Activated CD4-positive, CD25-positive, alpha-beta regulatory T cell (primary cell): ENCODE measurements at regions not wholly inside any gene's neighbourhood (a gene's known extent, or its start where the extent isn't known, plus 50 kb on each side); places are given as distances from the start of the nearest gene placed in this dataset.
"Not testable (repeated sequence)": the region's sequence is repeated elsewhere in the genome, so short reads cannot be mapped to it uniquely, and the experiment has no call there.

Source experiments
- DNase-seq, 4 experiments: peaks; one replicate each; lab custom pipeline; 2025; lab: John Stamatoyannopoulos, UW

DNA sequence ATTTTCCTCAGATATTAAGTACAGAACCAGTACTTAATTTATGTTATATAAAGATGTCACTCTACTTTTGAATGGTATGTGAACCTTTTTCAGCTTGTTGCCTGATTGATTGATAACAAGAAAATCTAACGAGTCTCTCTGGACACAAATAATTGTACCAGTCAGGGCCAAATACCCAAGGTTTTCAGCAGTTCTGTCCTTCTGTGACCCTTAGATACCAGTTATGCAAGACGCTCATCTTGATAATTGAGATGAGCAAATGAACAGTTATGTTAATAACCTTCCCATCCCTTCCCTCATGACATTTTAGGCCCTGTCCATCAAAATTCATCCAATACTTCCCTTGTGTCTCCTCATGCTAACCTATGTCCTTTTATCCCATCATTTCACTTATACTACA is 185.9 kb upstream of the G2E3 start:
- no peak for DNase-seq

DNA sequence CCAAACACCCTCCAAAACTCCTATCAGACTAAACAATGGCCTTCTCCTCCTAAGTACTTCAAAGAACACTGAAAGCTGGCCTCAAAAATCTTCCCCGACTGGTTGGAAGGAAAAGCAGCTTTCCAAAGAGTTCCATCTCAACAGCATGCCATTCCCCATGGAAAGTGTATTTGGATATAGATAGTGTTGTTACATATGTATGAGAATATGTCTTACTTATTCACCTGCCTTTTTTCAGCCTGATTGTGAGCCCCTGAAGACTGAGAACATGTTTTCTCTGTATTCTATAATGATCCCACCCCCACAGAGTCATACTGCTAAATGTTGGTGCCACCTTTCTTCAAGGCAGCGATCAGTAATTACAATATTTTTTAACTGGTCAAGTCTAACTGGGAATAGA is 185.4 kb upstream of the G2E3 start:
- no peak for DNase-seq

- DNase-seq: peak; percentile 2 to 42 (median 20)
These were observed 183.6 kb upstream of the G2E3 start for GRCh38 chr14:30375296-30375892.

GRCh38 chr14:30381861-30382480 is 177.0 kb upstream of the G2E3 start:
- no peak for DNase-seq

DNA sequence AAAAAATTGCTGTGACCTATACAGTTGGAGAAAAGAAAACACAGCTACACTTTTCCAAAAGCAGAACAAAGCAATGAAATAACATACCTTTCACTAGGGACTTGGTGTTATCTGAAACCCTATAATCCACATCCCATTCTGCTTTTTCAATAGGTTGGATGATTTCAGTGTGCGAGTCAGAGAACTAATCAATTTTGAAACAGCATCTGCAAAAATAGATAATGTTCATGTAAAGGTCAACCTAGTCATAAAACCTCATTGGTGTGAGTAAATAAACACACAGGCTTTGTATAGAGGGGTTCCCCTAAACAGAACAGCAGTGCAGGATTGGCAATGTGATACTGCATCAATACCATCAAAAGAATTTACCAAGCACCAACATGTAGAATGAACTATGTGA is 173.0 kb upstream of the G2E3 start:
- DNase-seq: no peak

DNA sequence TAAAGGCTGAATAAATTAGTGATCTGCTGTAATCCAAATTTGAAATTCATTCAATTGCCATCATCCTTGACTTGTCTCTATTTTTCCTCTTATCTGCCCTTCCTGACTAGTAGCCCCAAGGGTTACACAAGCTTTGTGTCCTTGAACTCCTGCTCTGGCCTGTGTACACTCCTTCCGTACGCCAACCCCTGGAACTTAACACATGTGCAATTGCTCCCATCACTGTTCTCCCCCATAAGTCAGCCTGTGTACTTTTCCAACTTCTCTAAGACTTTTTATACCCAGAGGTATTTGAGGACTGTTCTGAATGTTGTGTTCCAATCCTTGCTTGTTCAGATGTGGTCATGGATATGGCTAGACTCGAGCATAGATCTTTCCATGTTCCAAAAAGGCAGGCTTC is 171.1 kb upstream of the G2E3 start:
- DNase-seq: no peak

- DNase-seq: no peak
These were observed 169.7 kb upstream of the G2E3 start for GRCh38 chr14:30389134-30389876.

DNA sequence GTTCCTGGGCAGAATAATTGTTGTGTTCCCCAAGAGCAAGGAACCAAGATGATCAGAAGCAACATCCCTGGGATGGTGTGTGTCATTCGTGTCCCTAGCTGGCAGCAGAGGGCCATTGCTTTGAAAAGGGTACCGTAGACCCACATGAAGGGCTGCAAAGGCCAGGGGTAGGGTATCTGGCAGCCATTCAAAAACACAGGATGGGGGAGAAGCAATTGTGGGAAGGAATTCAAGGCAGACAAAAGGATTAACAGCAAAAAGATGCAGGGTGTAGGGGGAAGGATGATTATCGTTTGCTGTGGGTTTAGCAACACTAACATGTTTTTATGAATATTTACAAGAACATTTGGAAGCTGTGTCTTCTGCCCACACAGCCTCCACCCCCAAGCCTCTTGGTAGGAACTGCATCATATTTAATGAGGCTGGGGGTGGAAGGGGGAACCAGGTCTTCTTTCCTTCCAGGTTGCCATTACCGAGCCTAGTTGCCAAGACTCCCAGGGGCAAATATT is 169.0 kb upstream of the G2E3 start:
- no peak for DNase-seq

- no peak for DNase-seq
These were observed 163.9 kb upstream of the G2E3 start for GRCh38 chr14:30395065-30395464.

DNA sequence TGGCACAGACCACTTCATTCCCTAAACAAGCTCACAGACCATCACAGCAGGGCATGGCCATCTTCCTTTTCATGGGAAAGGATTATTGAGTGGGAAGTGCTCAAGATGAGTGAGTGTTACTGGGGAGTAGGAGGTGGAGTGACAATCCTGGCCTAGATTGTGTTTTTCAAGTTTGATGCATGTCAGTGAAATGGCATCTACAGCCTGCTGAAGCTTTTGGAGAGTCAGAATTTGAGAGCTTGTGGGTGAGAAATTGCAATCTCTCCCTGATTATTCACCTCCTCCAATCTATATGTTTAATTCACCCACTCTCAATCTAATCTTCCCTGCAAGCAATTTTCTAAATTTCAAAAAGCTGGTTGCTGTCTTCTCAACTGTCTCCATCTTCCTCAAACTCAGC is 156.1 kb upstream of the G2E3 start:
- no peak for DNase-seq

- no peak for DNase-seq
These were observed 155.2 kb upstream of the G2E3 start for GRCh38 chr14:30403791-30404190.

- DNase-seq: not testable (repeated sequence)
These were observed 149.4 kb upstream of the G2E3 start for GRCh38 chr14:30409508-30410015.

DNA sequence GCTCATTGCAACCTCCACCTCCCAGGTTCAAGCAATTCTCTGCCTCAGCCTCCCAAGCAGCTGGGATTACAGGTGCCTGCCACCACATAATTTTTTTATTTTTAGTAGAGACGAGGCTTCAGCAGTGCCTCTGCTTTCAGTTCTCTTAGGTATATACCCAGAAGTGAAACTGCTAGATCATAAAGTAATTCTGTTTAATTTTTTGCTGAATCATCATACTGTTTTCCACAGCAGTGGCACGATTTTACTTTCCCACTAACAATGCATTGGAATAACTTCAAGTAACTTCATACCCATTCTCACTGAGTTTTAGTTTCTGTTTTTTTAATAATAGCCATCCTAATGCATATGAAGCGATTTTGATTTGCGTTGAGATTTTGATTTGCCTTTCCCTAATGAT is 148.0 kb upstream of the G2E3 start:
- DNase-seq: no peak

GRCh38 chr14:30413184-30413583 is 145.8 kb upstream of the G2E3 start:
- DNase-seq: not testable (repeated sequence)

- no peak for DNase-seq
These were observed 141.8 kb upstream of the G2E3 start for GRCh38 chr14:30417121-30417520.

GRCh38 chr14:30417999-30418398 is 141.0 kb upstream of the G2E3 start:
- DNase-seq: no peak

GRCh38 chr14:30419037-30419436 is 139.9 kb upstream of the G2E3 start:
- DNase-seq: no peak

DNA sequence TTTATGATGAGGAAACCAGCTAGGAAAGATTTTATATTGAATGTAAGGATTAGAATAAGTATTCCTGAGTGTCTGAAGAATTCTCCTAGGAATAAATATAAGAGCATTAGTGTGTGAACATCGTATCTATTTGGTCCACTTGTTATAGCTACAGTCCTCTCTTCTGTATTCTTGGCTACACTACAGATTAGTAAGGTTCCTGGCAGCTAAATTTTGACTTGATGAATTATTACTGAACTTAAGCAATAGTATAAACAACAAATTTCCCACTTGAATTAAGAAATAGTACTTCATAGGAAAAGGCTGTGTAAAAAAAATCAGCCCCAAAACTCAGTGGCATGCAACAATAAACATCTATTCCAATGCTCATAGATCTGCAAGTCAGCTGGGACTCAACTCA is 138.4 kb upstream of the G2E3 start:
- DNase-seq: no peak

DNA sequence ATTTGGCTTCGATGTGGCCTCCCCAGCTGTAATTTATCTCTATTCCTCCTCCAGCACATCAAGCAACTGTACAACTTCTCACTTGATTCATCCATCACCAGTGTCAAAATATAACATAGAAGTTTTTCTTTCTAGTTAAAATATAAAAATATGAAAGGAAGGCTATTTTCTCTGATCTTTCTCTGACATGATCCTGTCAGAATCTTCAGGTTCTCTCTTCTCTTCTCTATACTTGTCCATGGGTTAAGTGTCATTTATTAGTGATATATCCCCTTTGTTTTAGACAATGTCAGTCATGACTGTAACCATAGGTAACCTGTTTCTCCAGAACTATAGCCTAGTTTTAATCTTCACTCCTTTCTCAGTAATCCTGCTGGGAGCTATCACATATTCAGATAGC is 132.5 kb upstream of the G2E3 start:
- no peak for DNase-seq

GRCh38 chr14:30427401-30427800 is 131.6 kb upstream of the G2E3 start:
- DNase-seq: no peak

- DNase-seq: no peak
These were observed 131.1 kb upstream of the G2E3 start for GRCh38 chr14:30427846-30428245.

DNA sequence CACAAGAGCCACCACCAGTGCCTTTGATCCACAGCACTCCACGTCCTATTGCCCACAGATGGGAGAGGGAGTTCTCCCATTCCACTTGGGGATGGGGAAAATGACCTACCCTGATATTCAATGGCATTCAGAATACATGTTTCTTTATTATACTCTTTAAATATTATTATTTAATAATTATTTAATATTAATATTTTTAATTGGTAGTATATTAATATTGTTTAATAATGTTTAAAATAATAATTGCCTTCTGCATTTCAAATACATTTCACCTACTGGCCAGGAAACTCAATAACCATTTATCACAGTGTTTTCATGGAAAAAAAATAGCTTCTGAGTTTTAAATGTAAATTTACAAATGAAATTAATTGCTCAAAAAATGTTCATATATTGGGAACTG is 127.4 kb upstream of the G2E3 start:
- no peak for DNase-seq

DNA sequence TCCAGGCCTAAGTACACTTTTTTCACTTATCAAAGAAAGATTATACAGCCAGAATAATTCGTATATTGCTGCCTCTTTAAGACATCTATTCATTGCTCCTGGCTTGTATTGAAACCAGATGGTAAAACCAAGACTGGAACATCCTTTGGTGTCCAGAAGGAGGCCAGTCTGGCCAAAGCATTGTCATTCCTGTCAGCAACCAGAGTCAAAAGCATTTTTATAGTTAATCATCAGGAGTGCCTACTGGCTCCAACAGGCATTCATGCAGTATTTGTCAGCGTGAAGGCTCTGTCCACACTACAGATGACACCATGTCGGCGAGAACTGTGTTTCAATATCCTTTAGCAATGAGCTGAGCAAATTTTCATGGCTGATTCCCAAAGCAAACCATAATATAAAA is 118.0 kb upstream of the G2E3 start:
- DNase-seq: no peak
